Smooth muscle cell (in vitro differentiated cells): ENCODE measurements at regions not wholly inside any gene's neighbourhood (a gene's known extent, or its start where the extent isn't known, plus 50 kb on each side); places are given as distances from the start of the nearest gene placed in this dataset.

Source experiments
- DNase-seq: peaks from one replicate; lab custom pipeline; 2025; ENCODE audit not compliant: unreplicated experiment; lab: John Stamatoyannopoulos, UW
- H2AFZ ChIP-seq: fragments of 200-600 bp; sonication (generic); 2 replicates; pipeline ENCODE4 v1.6.0; 2016; ENCODE audit warnings: antibody characterized with exemption, low read depth, mild to moderate bottlenecking
- H3F3A ChIP-seq: fragments of 200-600 bp; sonication (generic); 2 replicates; pipeline ENCODE4 v1.6.0; 2017; ENCODE audit warnings: antibody characterized with exemption, low read depth
- H3K27ac ChIP-seq: fragments of 200-600 bp; sonication (generic); 2 replicates; pipeline ENCODE4 v1.5.1; 2016; ENCODE audit warnings: low read depth, mild to moderate bottlenecking
- H3K27me3 ChIP-seq: fragments of 200-600 bp; sonication (generic); 2 replicates; pipeline ENCODE4 v1.6.1; 2016; ENCODE audit warnings: low read depth, mild to moderate bottlenecking
- H3K36me3 ChIP-seq: fragments of 200-600 bp; sonication (generic); 2 replicates; pipeline ENCODE4 v1.5.1; 2016; ENCODE audit warnings: low read depth
- H3K4me1 ChIP-seq: fragments of 200-600 bp; sonication (generic); 2 replicates; pipeline ENCODE4 v1.5.1; 2016; ENCODE audit warnings: low read depth
- H3K4me2 ChIP-seq: fragments of 200-600 bp; sonication (generic); 2 replicates; pipeline ENCODE4 v1.6.0; 2016; ENCODE audit warnings: mild to moderate bottlenecking
- H3K4me3 ChIP-seq: fragments of 200-600 bp; sonication (generic); 2 replicates; pipeline ENCODE4 v1.5.1; 2016; ENCODE audit warnings: mild to moderate bottlenecking
- H3K79me2 ChIP-seq: fragments of 200-600 bp; sonication (generic); 2 replicates; pipeline ENCODE4 v1.6.0; 2016; ENCODE audit warnings: low read depth, mild to moderate bottlenecking
- H3K9ac ChIP-seq: fragments of 200-600 bp; sonication (generic); 2 replicates; pipeline ENCODE4 v1.6.0; 2016; ENCODE audit warnings: low read depth
- H3K9me3 ChIP-seq: fragments of 200-600 bp; sonication (generic); replicated peaks from 2 replicates; pipeline ENCODE4 v1.5.1; 2016; ENCODE audit warnings: low read depth
- H4K20me1 ChIP-seq: fragments of 200-600 bp; sonication (generic); 2 replicates; pipeline ENCODE4 v1.6.0; 2016; ENCODE audit warnings: low read depth
- CTCF ChIP-seq: fragments of 200-600 bp; sonication (generic); IDR thresholded peaks from 2 replicates; pipeline ENCODE4 v1.5.1; 2017; ENCODE audit warnings: borderline replicate concordance, mild to moderate bottlenecking, antibody characterized with exemption; ENCODE audit not compliant: insufficient read depth, poor library complexity, severe bottlenecking
- WGBS: methylation state at CpG from one replicate; pipeline ENCODE4 v1.1.7; 2016; ENCODE audit warnings: low lambda C conversion rate; 5-methylcytosine and 5-hydroxymethylcytosine counted together

GRCh38 chr4:81620442-81620841 is 148.7 kb upstream of the RASGEF1B start:
- DNase-seq: no peak
- Histone ChIP-seq H3K4me1 (no peaks in the 10 kb centered on the region), H3F3A (no peaks in the 10 kb centered on the region), H3K4me3 (no peak overlapping the region), H4K20me1 (no peaks in the 10 kb centered on the region), H3K27ac (no peak overlapping the region), H3K9ac (no peak overlapping the region), H3K4me2 (no peak overlapping the region), H3K79me2 (no peaks in the 10 kb centered on the region), H3K36me3 (no peaks in the 10 kb centered on the region), H2AFZ (no peak overlapping the region), H3K9me3 (no peaks in the 10 kb centered on the region), H3K27me3 (no peaks in the 10 kb centered on the region)
- WGBS: 94% methylated on average over 1 of the region's 1 CpG
- no peak for TF ChIP-seq CTCF

GRCh38 chr4:81617545-81617944 is 145.8 kb upstream of the RASGEF1B start:
- no peak for DNase-seq
- Histone ChIP-seq H3K4me2 (no peak overlapping the region), H3K4me3 (no peak overlapping the region), H3K27ac (no peak overlapping the region), H4K20me1 (no peaks in the 10 kb centered on the region), H3K4me1 (peaks cover under 1% of the 10 kb centered on the region), H3F3A (no peaks in the 10 kb centered on the region), H2AFZ (no peak overlapping the region), H3K36me3 (no peaks in the 10 kb centered on the region), H3K27me3 (no peaks in the 10 kb centered on the region), H3K9me3 (no peaks in the 10 kb centered on the region), H3K9ac (no peak overlapping the region), H3K79me2 (no peaks in the 10 kb centered on the region)
- no peak for TF ChIP-seq CTCF
- WGBS: 93% methylated on average over 1 of the region's 1 CpG

- no peak overlapping the region for H2AFZ ChIP-seq
- H3K4me1 ChIP-seq: peaks cover 7% of the 10 kb centered on the region
- no peak overlapping the region for H3K4me3 ChIP-seq
- H3K4me2 ChIP-seq: no peak overlapping the region
- TF ChIP-seq CTCF: no peak
- H3F3A ChIP-seq: peaks cover 4% of the 10 kb centered on the region
- H3K27me3 ChIP-seq: no peaks in the 10 kb centered on the region
- no peaks in the 10 kb centered on the region for H3K9me3 ChIP-seq
- no peaks in the 10 kb centered on the region for H3K36me3 ChIP-seq
- H3K27ac ChIP-seq: no peak overlapping the region
- H3K79me2 ChIP-seq: no peaks in the 10 kb centered on the region
- H4K20me1 ChIP-seq: no peaks in the 10 kb centered on the region
- no peak for DNase-seq
- no peak overlapping the region for H3K9ac ChIP-seq
- 92% methylated on average over 3 of the region's 3 CpGs for WGBS
These were observed 139.5 kb upstream of the RASGEF1B start for GRCh38 chr4:81611221-81611620.

GRCh38 chr4:81609844-81610243 is 138.1 kb upstream of the RASGEF1B start:
- WGBS: 49% methylated on average over 2 of the region's 2 CpGs
- TF ChIP-seq CTCF: no peak
- H2AFZ ChIP-seq: no peak overlapping the region
- H3K4me2 ChIP-seq: no peak overlapping the region
- H3K79me2 ChIP-seq: no peaks in the 10 kb centered on the region
- peaks cover 12% of the 10 kb centered on the region for H3K4me1 ChIP-seq
- peaks cover 14% of the 10 kb centered on the region for H3F3A ChIP-seq
- H3K9ac ChIP-seq: no peak overlapping the region
- no peak for DNase-seq
- H4K20me1 ChIP-seq: no peaks in the 10 kb centered on the region
- H3K36me3 ChIP-seq: no peaks in the 10 kb centered on the region
- H3K27me3 ChIP-seq: no peaks in the 10 kb centered on the region
- H3K9me3 ChIP-seq: no peaks in the 10 kb centered on the region
- no peak overlapping the region for H3K27ac ChIP-seq
- no peak overlapping the region for H3K4me3 ChIP-seq
